ENCODE measurements at regions not wholly inside any gene's neighbourhood (a gene's known extent, or its start where the extent isn't known, plus 50 kb on each side); places are given as distances from the start of the nearest gene placed in this dataset.
"Not testable (repeated sequence)": the region's sequence is repeated elsewhere in the genome, so short reads cannot be mapped to it uniquely, and the experiment has no call there.

DNA sequence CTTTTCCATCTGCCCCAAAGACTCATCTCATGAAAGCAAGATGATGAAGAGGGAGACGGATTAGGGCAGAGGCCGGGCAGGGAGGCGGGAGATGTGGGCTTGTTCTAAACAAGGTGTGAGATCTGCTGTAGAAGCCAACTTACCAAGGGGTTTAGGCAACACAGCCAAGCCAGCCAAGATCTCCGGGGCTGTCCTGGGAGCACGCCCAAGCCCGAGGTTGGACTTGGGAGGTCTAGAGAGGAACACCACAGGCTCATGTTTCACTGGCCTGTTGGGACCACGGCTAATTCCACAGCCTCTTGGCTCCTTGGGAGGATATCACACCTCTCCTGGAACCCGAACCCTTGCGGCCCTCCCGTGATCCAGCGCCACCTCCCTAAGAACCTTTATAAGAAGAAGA, 171.4 kb downstream of the CRLF2 start:
- H3K27me3 ChIP-seq (ENCODE audit: insufficient read depth, low read length, poor library complexity, severe bottlenecking) = no peaks in the 10 kb centered on the region
- H3K36me3 ChIP-seq (ENCODE audit: insufficient read depth, low read length) = no peaks in the 10 kb centered on the region
- no peak overlapping the region for H3K4me3 Mint-ChIP-seq
- no peaks in the 10 kb centered on the region for H3K4me1 ChIP-seq (ENCODE audit: insufficient read depth, low read length)
- no peak overlapping the region for H3K27ac ChIP-seq (ENCODE audit: low read depth, low read length)
- CTCF ChIA-PET = no interaction called here
- peaks cover 0 to 3% of the 10 kb centered on the region in 2 donors for H3K27me3 Mint-ChIP-seq
- H3K27ac Mint-ChIP-seq = no peak overlapping the region
- H3K9me3 Mint-ChIP-seq = peaks cover 6 to 28% (median 19%) of the 10 kb centered on the region in 5 donors
- no peak for DNase-seq
- H3K4me3 ChIP-seq (ENCODE audit: low read length) = no peak overlapping the region
- peaks cover 7% of the 10 kb centered on the region for H3K9me3 ChIP-seq (ENCODE audit: low read length)
- POLR2A ChIA-PET = no interaction called here
- H3K36me3 Mint-ChIP-seq = peaks cover 0 to 3% (median 0%) of the 10 kb centered on the region in 3 donors
- no peaks in the 10 kb centered on the region for H3K4me1 Mint-ChIP-seq

DNA sequence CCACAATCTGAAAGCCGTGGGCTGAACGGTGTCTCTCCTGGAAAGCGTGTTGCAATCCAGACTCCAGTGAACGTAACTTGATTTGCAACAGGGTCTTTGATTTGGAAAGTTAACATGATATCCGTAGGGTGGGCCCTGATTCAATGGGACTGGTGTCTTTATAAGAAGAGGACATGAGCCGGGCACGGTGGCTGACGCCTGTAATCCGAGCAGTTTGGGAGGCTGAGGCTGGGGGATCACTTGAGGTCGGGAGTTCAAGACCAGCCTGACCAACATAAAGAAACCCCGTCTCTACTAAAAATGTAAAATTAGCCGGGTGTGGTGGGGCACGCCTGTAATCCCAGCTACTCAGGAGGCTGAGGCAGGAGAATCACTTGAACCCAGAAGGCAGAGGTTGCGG, 176.5 kb downstream of the CRLF2 start:
- H3K36me3 Mint-ChIP-seq; H3K4me3 Mint-ChIP-seq; H3K36me3 ChIP-seq (ENCODE audit: insufficient read depth, low read length); CTCF ChIA-PET; H3K27me3 Mint-ChIP-seq; H3K9me3 ChIP-seq (ENCODE audit: low read length); DNase-seq; POLR2A ChIA-PET; H3K4me1 ChIP-seq (ENCODE audit: insufficient read depth, low read length); H3K27ac ChIP-seq (ENCODE audit: low read depth, low read length); H3K27ac Mint-ChIP-seq; H3K4me1 Mint-ChIP-seq; H3K27me3 ChIP-seq (ENCODE audit: insufficient read depth, low read length, poor library complexity, severe bottlenecking); H3K4me3 ChIP-seq (ENCODE audit: low read length): not testable (repeated sequence)
- peaks cover 5 to 19% (median 11%) of the 10 kb centered on the region in 5 donors for H3K9me3 Mint-ChIP-seq

DNA sequence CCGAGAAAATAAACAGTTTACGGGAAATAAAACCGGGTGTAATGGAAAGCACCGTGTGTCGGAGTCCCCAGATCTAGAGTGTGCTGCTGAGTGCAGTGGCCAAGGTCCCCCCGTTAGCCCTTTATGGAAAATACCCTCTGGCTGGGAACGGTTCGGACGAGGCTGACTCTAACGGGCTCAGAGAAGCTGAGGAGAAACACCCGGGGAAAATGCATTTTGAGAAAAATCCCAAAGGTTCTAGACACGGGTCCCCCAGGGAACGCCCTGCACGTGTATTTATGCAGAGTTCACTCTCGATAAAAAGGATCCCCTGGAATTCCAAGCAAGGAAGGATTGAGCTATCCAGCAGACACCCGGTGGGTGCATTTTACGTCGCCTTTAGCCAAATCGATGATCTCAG, 177.2 kb downstream of the CRLF2 start:
- no peaks in the 10 kb centered on the region for H3K9me3 ChIP-seq (ENCODE audit: low read length)
- Mint-ChIP-seq H3K4me3 (no peak overlapping the region), H3K36me3 (peaks cover 0 to 4% (median 0%) of the 10 kb centered on the region in 3 donors), H3K4me1 (no peaks in the 10 kb centered on the region), H3K27me3 (no peaks in the 10 kb centered on the region), H3K27ac (peak overlapping the region in 1 of 8 donors; percentile 10), H3K9me3 (peaks cover 5 to 18% (median 11%) of the 10 kb centered on the region in 5 donors)
- H3K27me3 ChIP-seq (ENCODE audit: insufficient read depth, low read length, poor library complexity, severe bottlenecking) = no peaks in the 10 kb centered on the region
- POLR2A ChIA-PET = no interaction called here
- no peak for DNase-seq
- no peak overlapping the region for H3K4me3 ChIP-seq (ENCODE audit: low read length)
- CTCF ChIA-PET = no interaction called here
- H3K4me1 ChIP-seq (ENCODE audit: insufficient read depth, low read length) = no peaks in the 10 kb centered on the region
- no peak overlapping the region for H3K27ac ChIP-seq (ENCODE audit: low read depth, low read length)
- no peaks in the 10 kb centered on the region for H3K36me3 ChIP-seq (ENCODE audit: insufficient read depth, low read length)

DNA sequence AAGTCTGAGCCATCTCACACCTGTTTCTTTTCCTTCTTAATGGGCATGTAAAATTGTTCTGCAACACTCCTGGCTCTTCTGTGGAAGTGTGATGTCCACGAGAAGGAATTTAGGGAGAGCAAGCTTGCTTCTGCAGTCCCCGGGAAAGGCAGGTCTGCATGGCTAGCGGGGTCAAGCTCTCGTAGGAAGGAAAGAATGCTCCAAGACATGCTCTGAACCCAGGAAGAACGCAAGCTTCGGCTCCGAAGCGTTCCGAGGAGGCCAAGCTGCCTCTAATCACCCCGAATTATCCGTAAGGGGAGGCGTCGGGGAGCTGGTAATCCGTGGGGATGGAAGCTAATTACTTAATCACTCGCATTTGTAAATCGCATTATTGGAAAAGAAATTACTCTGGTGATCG, 177.7 kb downstream of the CRLF2 start:
- ChIA-PET CTCF (no interaction called here), POLR2A (no interaction called here)
- Mint-ChIP-seq H3K4me1 (no peaks in the 10 kb centered on the region), H3K27ac (no peak overlapping the region), H3K36me3 (peaks cover 0 to 4% (median 0%) of the 10 kb centered on the region in 3 donors), H3K9me3 (peaks cover 5 to 18% (median 11%) of the 10 kb centered on the region in 5 donors), H3K27me3 (no peaks in the 10 kb centered on the region), H3K4me3 (no peak overlapping the region)
- no peak for DNase-seq
- H3K27me3 ChIP-seq (ENCODE audit: insufficient read depth, low read length, poor library complexity, severe bottlenecking) = no peaks in the 10 kb centered on the region
- no peak overlapping the region for H3K27ac ChIP-seq (ENCODE audit: low read depth, low read length)
- no peaks in the 10 kb centered on the region for H3K4me1 ChIP-seq (ENCODE audit: insufficient read depth, low read length)
- no peak overlapping the region for H3K4me3 ChIP-seq (ENCODE audit: low read length)
- no peaks in the 10 kb centered on the region for H3K9me3 ChIP-seq (ENCODE audit: low read length)
- H3K36me3 ChIP-seq (ENCODE audit: insufficient read depth, low read length) = no peaks in the 10 kb centered on the region

DNA sequence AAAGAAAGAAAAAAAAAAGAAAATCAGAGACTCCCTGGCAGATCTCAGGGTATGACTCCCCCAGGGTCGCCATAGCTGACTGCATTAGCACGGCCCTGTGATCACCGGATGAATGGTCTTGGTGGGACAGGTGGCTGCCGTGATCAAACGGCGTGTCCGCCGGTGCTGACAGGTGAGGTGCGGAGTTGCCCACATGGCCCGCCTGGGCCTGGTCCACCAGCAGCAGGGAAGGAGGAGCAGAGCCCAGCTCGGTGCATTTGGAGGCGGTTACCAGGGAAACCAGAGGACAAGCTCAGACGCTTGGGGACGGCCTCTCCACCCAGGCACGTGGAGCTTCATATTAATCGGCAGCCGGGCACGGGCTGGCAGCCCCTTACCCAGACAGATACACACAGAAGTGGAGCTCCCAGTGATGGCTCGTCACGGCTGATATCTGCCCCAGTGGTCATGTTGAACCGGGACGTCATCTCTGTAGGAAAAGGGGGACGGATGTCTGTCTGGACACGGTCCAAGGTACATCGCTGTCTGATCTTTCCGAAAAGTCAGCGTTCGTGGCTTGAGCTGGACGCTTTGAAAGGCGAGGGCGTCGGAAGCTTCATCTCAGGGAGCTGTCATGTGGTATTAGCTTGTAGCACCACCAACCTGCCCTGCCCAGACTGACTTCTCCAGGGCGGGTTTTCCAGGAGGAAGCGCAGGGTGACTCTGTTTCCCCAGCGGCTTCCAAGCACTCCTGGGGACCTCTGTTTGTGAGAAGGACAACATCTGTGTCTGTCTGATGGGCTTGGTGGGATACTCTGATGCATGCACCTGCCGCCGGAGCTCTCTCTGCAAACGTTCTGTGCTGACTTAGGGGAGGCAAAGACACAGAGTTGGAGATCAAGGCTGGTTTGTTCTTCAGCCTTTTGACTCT, 180.7 kb downstream of the CRLF2 start:
- ChIA-PET POLR2A (no interaction called here), CTCF (no interaction called here)
- no peak for DNase-seq
- H3K4me1 ChIP-seq (ENCODE audit: insufficient read depth, low read length) = peaks cover 6% of the 10 kb centered on the region
- H3K27ac Mint-ChIP-seq = no peak overlapping the region
- no peak overlapping the region for H3K27ac ChIP-seq (ENCODE audit: low read depth, low read length)
- no peaks in the 10 kb centered on the region for H3K27me3 ChIP-seq (ENCODE audit: insufficient read depth, low read length, poor library complexity, severe bottlenecking)
- peaks cover 5 to 22% (median 11%) of the 10 kb centered on the region in 5 donors for H3K9me3 Mint-ChIP-seq
- peaks cover 8 to 13% (median 10%) of the 10 kb centered on the region in 3 donors for H3K4me1 Mint-ChIP-seq
- no peak overlapping the region for H3K4me3 ChIP-seq (ENCODE audit: low read length)
- H3K36me3 ChIP-seq (ENCODE audit: insufficient read depth, low read length) = no peaks in the 10 kb centered on the region
- H3K27me3 Mint-ChIP-seq = peaks cover 9 to 13% of the 10 kb centered on the region in 2 donors
- no peaks in the 10 kb centered on the region for H3K9me3 ChIP-seq (ENCODE audit: low read length)
- H3K4me3 Mint-ChIP-seq = no peak overlapping the region
- peaks cover 0 to 12% (median 0%) of the 10 kb centered on the region in 3 donors for H3K36me3 Mint-ChIP-seq

DNA sequence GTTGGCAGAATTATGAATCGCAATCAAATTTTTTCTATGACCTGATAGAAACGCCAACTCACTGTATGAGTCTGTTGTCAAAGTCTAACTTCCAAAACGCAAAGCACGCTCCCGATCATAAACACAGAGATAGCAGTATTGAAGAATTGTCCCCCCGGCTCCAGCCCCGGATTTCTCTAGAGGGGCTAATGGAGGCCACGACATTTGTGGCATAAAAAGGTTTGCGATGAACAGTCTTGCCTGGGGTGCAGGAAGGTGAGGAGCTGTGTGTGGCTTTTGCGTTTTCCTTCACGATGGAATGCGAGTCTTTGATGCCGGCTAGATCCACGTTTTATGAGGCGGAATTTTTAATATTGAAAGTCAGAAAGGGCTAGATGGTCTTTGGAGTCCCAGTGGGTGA, 183.0 kb downstream of the CRLF2 start:
- Histone ChIP-seq H3K4me3 (ENCODE audit: low read length) (no peak overlapping the region), H3K9me3 (ENCODE audit: low read length) (no peaks in the 10 kb centered on the region), H3K4me1 (ENCODE audit: insufficient read depth, low read length) (peaks cover 6% of the 10 kb centered on the region), H3K36me3 (ENCODE audit: insufficient read depth, low read length) (no peaks in the 10 kb centered on the region), H3K27ac (ENCODE audit: low read depth, low read length) (no peak overlapping the region), H3K27me3 (ENCODE audit: insufficient read depth, low read length, poor library complexity, severe bottlenecking) (no peaks in the 10 kb centered on the region)
- Mint-ChIP-seq H3K4me3 (no peak overlapping the region), H3K9me3 (peaks cover 5 to 18% (median 7%) of the 10 kb centered on the region in 5 donors), H3K36me3 (peaks cover 0 to 12% (median 0%) of the 10 kb centered on the region in 3 donors), H3K27me3 (peaks cover 9 to 18% of the 10 kb centered on the region in 2 donors), H3K27ac (no peak overlapping the region), H3K4me1 (peaks cover 11 to 18% (median 12%) of the 10 kb centered on the region in 3 donors)
- DNase-seq = no peak
- ChIA-PET CTCF (no interaction called here), POLR2A (no interaction called here)

DNA sequence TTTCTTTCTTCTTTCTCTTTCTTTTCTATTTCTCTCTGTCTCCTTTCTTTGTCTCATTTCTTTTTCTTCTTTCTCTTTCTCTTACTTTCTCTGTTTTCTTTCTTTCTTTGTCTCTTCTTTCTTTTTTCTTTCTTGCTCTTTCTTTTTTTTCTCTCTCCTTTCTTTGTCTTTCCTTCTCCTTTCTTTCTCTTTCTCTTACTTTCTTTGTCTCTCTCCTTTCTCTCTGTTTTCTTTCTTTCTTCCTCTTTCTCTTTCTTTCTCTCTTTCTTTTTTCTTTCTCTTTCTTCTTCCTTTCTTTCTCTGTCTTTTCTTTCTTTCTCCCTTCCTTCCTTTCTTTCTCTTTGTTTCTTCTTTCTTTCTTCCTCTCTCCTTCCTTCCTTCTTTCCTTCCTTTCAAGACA, 184.8 kb downstream of the CRLF2 start:
- Mint-ChIP-seq H3K9me3 (peaks cover 4 to 25% (median 9%) of the 10 kb centered on the region in 5 donors), H3K4me3 (peak overlapping the region in 5 of 7 donors; percentile 16 to 75 (median 66)), H3K27ac (peak overlapping the region in 1 of 8 donors; percentile 26), H3K27me3 (peaks cover 9 to 20% of the 10 kb centered on the region in 2 donors), H3K36me3 (peaks cover 0 to 8% (median 0%) of the 10 kb centered on the region in 3 donors), H3K4me1 (peaks cover 11 to 18% (median 12%) of the 10 kb centered on the region in 3 donors)
- H3K9me3 ChIP-seq (ENCODE audit: low read length) = no peaks in the 10 kb centered on the region
- no peak overlapping the region for H3K4me3 ChIP-seq (ENCODE audit: low read length)
- H3K27me3 ChIP-seq (ENCODE audit: insufficient read depth, low read length, poor library complexity, severe bottlenecking) = no peaks in the 10 kb centered on the region
- DNase-seq = no peak
- ChIA-PET POLR2A (no interaction called here), CTCF (no interaction called here)
- no peaks in the 10 kb centered on the region for H3K36me3 ChIP-seq (ENCODE audit: insufficient read depth, low read length)
- H3K27ac ChIP-seq (ENCODE audit: low read depth, low read length) = no peak overlapping the region
- peaks cover 6% of the 10 kb centered on the region for H3K4me1 ChIP-seq (ENCODE audit: insufficient read depth, low read length)

DNA sequence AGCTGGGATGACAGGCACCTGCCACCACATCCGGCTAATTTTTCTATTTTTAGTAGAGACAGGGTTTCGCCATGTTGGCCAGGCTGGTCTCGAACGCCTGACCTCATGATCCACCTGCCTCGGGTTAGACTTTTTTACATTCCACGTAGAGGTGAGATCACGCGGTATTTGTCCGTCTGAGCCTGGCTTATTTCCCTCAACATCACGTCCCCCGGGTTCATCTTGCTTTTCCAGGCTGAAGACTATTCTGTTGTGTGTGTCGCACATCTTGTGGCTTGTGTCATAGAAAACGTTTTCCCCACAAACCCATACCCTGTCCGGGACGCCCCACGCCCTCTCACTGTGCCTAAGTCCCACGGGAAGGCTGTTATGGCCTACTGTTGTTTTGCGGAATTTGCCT, 185.3 kb downstream of the CRLF2 start:
- POLR2A ChIA-PET = no interaction called here
- Mint-ChIP-seq H3K27ac (peak overlapping the region in 1 of 8 donors; percentile 26), H3K4me3 (peak overlapping the region in 6 of 7 donors; percentile 16 to 75 (median 66))

More for the DNA sequence above, 185.3 kb downstream of the CRLF2 start:
- Mint-ChIP-seq H3K4me1 (peaks cover 11 to 18% (median 12%) of the 10 kb centered on the region in 3 donors), H3K9me3 (peaks cover 4 to 23% (median 11%) of the 10 kb centered on the region in 5 donors), H3K36me3 (peaks cover 0 to 8% (median 0%) of the 10 kb centered on the region in 3 donors), H3K27me3 (peaks cover 9 to 20% of the 10 kb centered on the region in 2 donors)
- Histone ChIP-seq H3K4me1 (ENCODE audit: insufficient read depth, low read length) (peaks cover 6% of the 10 kb centered on the region), H3K9me3 (ENCODE audit: low read length) (no peaks in the 10 kb centered on the region), H3K27me3 (ENCODE audit: insufficient read depth, low read length, poor library complexity, severe bottlenecking) (no peaks in the 10 kb centered on the region), H3K36me3 (ENCODE audit: insufficient read depth, low read length) (no peaks in the 10 kb centered on the region), H3K27ac (ENCODE audit: low read depth, low read length) (no peak overlapping the region), H3K4me3 (ENCODE audit: low read length) (no peak overlapping the region)
- DNase-seq = no peak
- CTCF ChIA-PET = no interaction called here
